ENCODE measurements at regions not wholly inside any gene's neighbourhood (a gene's known extent, or its start where the extent isn't known, plus 50 kb on each side); places are given as distances from the start of the nearest gene placed in this dataset.

- no peaks in the 10 kb centered on the region; the same call in 1 of the 2 replicates for H3K36me3 Mint-ChIP-seq (ENCODE audit: low read depth)
- H3K27me3 Mint-ChIP-seq (ENCODE audit: insufficient read depth), result no peaks in the 10 kb centered on the region; the same call in 1 of the 2 replicates
- no peak overlapping the region for H3K4me3 Mint-ChIP-seq
- TF ChIP-seq CTCF (IDR thresholded peaks at IDR 0.05), result no peak
- no peak overlapping the region for H3K27ac Mint-ChIP-seq
- peaks cover 14% of the 10 kb centered on the region for H3K4me1 Mint-ChIP-seq (ENCODE audit: low read depth)
- H3K9me3 Mint-ChIP-seq, result peaks cover 15% of the 10 kb centered on the region
- no peak for DNase-seq
Measured at GRCh38 chr14:54152351-54152750, 195.7 kb upstream of the BMP4 start.

GRCh38 chr14:54166049-54166950, 209.7 kb upstream of the BMP4 start:
- no peak for DNase-seq
- no peak overlapping the region for H3K4me3 Mint-ChIP-seq
- no peak overlapping the region for H3K27ac Mint-ChIP-seq
- H3K27me3 Mint-ChIP-seq (ENCODE audit: insufficient read depth), result peaks cover 5% of the 10 kb centered on the region; the same call in 1 of the 2 replicates
- H3K9me3 Mint-ChIP-seq, result no peaks in the 10 kb centered on the region
- no peak for TF ChIP-seq CTCF (IDR thresholded peaks at IDR 0.05)
- H3K4me1 Mint-ChIP-seq (ENCODE audit: low read depth), result peaks cover 18% of the 10 kb centered on the region
- no peaks in the 10 kb centered on the region for H3K36me3 Mint-ChIP-seq (ENCODE audit: low read depth)

GRCh38 chr14:54168489-54168888, 211.9 kb upstream of the BMP4 start:
- Mint-ChIP-seq H3K4me3 (no peak overlapping the region), H3K4me1 (ENCODE audit: low read depth) (peaks cover 22% of the 10 kb centered on the region), H3K9me3 (no peaks in the 10 kb centered on the region), H3K27me3 (ENCODE audit: insufficient read depth) (peaks cover 5% of the 10 kb centered on the region; the same call in 1 of the 2 replicates), H3K27ac (no peak overlapping the region), H3K36me3 (ENCODE audit: low read depth) (no peaks in the 10 kb centered on the region)
- DNase-seq, result no peak
- TF ChIP-seq CTCF (IDR thresholded peaks at IDR 0.05), result no peak

GRCh38 chr14:54169254-54169924, 212.8 kb upstream of the BMP4 start:
- H3K9me3 Mint-ChIP-seq, result no peaks in the 10 kb centered on the region
- no peak for TF ChIP-seq CTCF (IDR thresholded peaks at IDR 0.05)
- H3K27me3 Mint-ChIP-seq (ENCODE audit: insufficient read depth), result peaks cover 2% of the 10 kb centered on the region; the same call in 1 of the 2 replicates
- peak; percentile 32 for DNase-seq
- H3K27ac Mint-ChIP-seq, result peak overlapping the region; percentile 52; the same call in 1 of the 2 replicates
- H3K4me1 Mint-ChIP-seq (ENCODE audit: low read depth), result peaks cover 31% of the 10 kb centered on the region
- H3K4me3 Mint-ChIP-seq, result no peak overlapping the region
- no peaks in the 10 kb centered on the region for H3K36me3 Mint-ChIP-seq (ENCODE audit: low read depth)

GRCh38 chr14:54170301-54170700, 213.7 kb upstream of the BMP4 start:
- no peak for TF ChIP-seq CTCF (IDR thresholded peaks at IDR 0.05)
- Mint-ChIP-seq H3K27ac (no peak overlapping the region; the same call in 1 of the 2 replicates), H3K27me3 (ENCODE audit: insufficient read depth) (peaks cover 2% of the 10 kb centered on the region; the same call in 1 of the 2 replicates), H3K4me1 (ENCODE audit: low read depth) (peaks cover 37% of the 10 kb centered on the region), H3K4me3 (no peak overlapping the region), H3K36me3 (ENCODE audit: low read depth) (no peaks in the 10 kb centered on the region), H3K9me3 (no peaks in the 10 kb centered on the region)
- DNase-seq, result no peak
